KOPT-K1 (cell line): ENCODE measurements at regions not wholly inside any gene's neighbourhood (a gene's known extent, or its start where the extent isn't known, plus 50 kb on each side); places are given as distances from the start of the nearest gene placed in this dataset.

ENCODE experiments used
- H3K27ac ChIP-seq: fragments of 200-600 bp; sonication (generic); 2 replicates; pipeline ENCODE4 v1.5.1; 2016; ENCODE audit warnings: antibody characterized with exemption, mild to moderate bottlenecking, low read depth, low read length; ENCODE audit not compliant: poor library complexity, severe bottlenecking
- H3K36me3 ChIP-seq: fragments of 200-600 bp; sonication (generic); 2 replicates; pipeline ENCODE4 v1.5.1; 2017; ENCODE audit warnings: antibody characterized with exemption, mild to moderate bottlenecking, low read length, moderate library complexity; ENCODE audit not compliant: insufficient read depth
- H3K9me3 ChIP-seq: fragments of 200-600 bp; sonication (generic); 2 replicates; pipeline ENCODE4 v1.5.1; 2017; ENCODE audit warnings: antibody characterized with exemption, low read length, mild to moderate bottlenecking; ENCODE audit not compliant: insufficient read depth, poor library complexity, severe bottlenecking

DNA sequence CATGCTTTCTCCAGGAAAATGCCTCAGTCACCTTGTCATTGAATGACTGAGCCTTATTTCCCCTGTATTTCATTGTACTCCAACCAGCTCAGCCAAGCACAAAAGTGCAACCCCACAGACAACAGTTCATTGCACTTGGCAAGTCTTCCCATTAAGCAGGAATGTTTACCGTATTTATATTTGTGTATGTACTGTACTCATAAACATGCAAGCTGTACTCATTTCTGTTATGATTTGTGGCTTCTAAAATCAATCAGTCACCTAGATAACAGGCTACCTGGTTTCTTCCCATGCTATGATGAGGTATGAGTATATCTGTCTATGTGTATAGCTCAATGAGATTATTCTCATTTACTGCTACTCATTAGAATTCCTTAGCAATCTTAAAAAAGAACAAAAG lies 505.5 kb upstream of the FAM98A start:
- H3K9me3 ChIP-seq = no peaks in the 10 kb centered on the region
- no peaks in the 10 kb centered on the region for H3K36me3 ChIP-seq
- H3K27ac ChIP-seq = no peak overlapping the region

DNA sequence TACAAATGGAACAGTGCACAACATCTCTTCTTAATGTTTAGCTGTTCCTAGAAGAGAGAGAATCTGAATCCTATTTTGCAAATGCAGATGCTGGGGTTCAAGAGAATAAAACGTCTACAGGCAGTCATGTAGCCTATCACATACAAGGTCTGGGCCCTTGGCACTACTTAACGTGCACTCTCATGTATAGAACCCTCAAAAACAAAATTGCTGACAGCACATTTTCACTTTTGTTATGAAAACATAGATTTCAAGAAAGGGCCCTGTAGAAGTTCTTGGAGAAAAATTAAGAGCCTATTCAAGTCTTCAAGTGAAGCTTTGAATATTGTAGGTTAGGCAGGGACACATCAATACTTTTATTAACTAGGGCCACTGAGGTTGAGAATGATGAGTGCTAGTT lies 504.3 kb upstream of the FAM98A start:
- no peaks in the 10 kb centered on the region for H3K36me3 ChIP-seq
- no peak overlapping the region for H3K27ac ChIP-seq
- H3K9me3 ChIP-seq = no peaks in the 10 kb centered on the region

DNA sequence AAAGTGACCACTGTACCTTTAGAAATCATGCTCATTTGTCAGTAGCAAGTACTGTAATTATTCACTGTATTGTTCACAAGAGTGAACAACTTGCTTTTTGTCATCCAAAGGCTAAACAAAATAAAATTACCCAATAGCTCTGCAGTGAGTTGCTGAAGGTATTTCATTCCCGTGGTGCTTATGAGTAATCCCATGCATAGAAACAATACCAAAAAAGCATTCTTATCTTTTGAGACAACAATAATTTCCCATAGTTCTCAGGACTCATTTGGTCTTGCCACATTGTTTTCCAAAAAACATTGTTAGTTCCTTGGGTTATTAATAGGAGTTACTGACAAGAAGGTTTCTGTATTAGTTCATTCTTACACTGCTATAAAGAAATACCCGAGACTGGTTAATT lies 503.2 kb upstream of the FAM98A start:
- H3K27ac ChIP-seq = no peak overlapping the region
- no peaks in the 10 kb centered on the region for H3K36me3 ChIP-seq

DNA sequence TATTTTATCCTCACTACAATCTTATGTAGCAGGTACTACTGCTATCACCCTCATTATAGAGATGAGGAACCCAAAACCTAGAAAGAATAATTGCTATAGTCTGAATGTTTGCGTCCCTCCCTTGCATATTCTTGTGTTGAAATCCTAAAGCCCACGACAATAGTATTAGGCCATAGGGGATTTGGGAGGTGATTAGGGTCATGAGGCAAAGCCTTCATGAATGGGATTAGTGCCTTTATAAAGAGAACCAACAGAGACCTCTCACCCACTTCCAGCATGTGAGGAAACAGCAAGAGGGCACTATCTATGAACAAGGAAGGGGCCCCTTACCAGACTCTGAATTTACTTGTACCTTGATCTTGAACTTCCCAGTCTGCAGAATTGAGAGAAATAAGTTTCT lies 500.3 kb upstream of the FAM98A start:
- no peak overlapping the region for H3K27ac ChIP-seq
- H3K9me3 ChIP-seq = no peaks in the 10 kb centered on the region
- no peaks in the 10 kb centered on the region for H3K36me3 ChIP-seq

More for the DNA sequence above, 503.2 kb upstream of the FAM98A start:
- H3K9me3 ChIP-seq = no peaks in the 10 kb centered on the region

DNA sequence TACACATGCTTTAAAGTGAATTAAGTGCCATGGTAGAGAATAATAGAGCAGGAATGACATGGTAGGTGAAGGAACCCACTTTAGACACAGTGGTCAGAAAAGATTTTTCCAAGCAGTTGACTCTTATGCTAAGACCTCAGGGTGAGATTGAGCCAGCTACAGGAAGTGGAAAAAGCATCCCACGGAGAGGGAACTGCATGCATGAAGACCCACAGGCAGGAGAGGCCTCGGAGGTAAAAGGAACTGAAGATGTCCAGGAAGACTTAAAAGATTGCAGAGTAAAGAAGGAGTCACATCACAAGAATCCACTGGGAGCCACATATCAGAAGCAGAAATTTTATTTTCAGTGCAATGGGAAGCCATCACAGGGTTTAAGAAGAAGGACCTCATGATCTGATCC lies 499.2 kb upstream of the FAM98A start:
- H3K36me3 ChIP-seq = no peaks in the 10 kb centered on the region
- H3K9me3 ChIP-seq = no peaks in the 10 kb centered on the region
- H3K27ac ChIP-seq = no peak overlapping the region

DNA sequence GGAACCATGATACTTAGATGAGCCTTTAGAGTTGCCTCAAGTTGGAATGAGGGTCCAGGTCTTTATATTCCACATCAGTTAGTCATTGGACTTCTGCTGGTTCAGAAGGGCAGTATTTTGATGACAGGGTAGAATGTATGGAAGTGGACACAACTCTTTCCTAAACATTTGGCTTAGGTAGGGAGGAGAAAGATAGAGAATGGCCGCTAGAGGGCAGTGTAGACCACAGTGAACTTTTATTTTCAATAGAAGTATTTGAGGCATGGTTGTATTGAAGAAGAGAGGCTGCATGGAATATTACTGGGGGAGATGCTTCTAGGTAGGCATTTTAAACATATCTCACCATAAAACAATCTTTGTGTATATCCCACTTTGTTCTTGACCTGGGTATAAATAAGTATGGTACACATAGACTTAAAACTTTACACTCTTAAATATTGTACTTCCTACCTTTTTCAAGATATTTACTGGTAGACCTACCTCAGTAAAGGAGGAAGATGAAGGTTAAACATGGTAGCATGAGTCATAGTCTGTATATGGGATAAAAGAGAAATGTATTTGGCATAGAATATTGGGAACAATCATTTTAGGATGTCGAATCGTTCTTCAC lies 497.6 kb upstream of the FAM98A start:
- Histone ChIP-seq H3K9me3 (no peaks in the 10 kb centered on the region), H3K36me3 (no peaks in the 10 kb centered on the region), H3K27ac (no peak overlapping the region)

DNA sequence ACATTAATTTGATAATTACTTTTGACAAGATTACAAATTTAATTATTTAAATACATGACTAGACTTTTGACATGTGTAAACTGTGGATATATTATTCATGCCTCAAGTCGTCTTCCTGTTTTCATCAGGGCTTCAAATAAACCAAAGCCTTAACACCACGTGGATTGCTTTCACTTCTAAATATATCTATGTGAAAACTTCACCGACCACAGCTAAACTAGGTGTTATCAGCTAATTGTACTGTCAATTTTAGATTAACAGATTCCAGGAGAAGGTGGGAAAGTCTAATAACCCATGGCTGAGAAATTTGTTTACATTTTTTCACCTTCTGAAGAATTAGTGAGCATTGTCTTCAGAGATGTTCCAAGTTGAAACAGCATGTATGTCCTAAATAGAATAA lies 494.7 kb upstream of the FAM98A start:
- Histone ChIP-seq H3K9me3 (no peaks in the 10 kb centered on the region), H3K36me3 (no peaks in the 10 kb centered on the region), H3K27ac (no peak overlapping the region)

DNA sequence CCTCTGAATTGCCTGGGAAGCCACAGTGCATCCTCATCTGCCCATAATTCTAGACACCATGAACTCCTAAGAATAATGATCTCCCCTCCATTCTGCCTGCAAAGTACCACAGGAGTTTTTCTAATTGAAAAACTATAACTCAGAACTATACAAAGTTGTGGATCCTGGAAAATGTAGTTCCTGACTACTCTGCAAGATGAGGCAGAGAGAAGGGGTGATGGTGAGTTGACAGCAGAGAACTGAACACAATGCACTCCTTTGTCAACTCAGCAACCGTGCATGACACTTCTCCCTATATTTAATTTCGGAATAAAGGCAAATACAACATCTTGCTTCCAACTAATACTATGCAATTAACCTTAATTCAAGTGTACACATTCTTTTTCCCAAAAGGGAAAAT lies 471.1 kb upstream of the FAM98A start:
- no peak overlapping the region for H3K27ac ChIP-seq
- no peaks in the 10 kb centered on the region for H3K9me3 ChIP-seq
- no peaks in the 10 kb centered on the region for H3K36me3 ChIP-seq

DNA sequence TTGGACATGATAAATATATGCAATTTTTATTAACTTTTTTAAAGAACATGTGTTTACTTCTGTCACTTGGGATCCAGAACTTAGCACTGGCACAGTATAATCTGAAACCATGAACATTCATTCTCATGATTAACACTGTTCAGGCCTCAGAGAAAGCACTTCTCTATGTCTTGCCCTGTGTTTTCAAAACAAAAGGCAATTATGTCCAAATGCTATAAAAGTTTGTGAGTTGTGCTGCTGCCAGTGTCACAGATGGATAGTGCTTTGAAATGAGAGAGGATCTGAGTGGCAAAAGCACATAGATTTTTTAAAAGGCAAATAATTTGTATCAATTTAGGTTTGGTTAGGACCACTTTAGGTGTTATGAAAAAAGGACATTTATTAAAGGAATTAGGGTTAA lies 470.5 kb upstream of the FAM98A start:
- Histone ChIP-seq H3K36me3 (no peaks in the 10 kb centered on the region), H3K27ac (no peak overlapping the region), H3K9me3 (no peaks in the 10 kb centered on the region)

DNA sequence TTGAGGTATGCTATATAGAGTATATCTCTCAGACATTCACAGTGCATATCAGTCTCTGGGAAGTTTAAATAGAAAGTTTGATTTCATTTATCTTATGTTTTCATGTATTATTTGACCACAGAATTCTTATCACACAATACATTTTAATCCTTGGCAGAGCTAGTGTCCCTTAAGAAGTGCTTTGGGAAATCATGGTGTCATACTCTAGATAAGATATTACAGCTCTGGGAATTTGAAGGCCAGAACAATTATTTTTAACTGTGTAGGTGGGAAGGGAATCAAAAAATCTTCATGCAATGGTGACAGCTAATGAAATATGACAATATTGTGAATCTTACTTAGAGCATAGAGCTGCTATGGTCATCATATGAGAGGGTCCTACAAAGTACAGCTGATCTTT lies 451.3 kb upstream of the FAM98A start:
- Histone ChIP-seq H3K9me3 (no peaks in the 10 kb centered on the region), H3K36me3 (no peaks in the 10 kb centered on the region), H3K27ac (no peak overlapping the region)

DNA sequence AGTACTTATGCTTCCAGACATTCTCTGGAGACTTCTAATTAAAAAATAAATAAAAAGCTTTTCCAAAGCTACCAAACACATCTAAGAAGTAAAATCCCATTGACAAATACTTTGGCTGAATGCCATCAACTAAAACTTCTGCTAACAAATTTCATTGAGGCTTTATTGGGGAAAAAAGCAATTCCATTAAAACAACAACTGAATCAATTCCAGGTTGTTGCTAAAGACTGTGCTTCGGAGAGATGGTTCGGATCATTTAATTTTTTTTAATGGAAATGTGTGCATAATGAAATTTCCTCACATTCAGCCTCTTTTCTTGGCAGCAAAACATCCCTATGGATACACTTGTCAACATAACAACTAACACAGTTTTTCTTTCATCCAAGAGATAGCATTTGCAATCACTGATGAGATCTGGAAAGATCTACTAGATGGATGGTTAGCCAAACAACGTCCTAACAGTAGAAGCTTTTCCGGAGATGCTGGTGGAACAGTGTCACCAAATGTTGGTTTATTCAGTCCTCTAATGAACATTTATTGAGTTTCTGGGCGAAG lies 446.1 kb upstream of the FAM98A start:
- no peaks in the 10 kb centered on the region for H3K36me3 ChIP-seq
- no peak overlapping the region for H3K27ac ChIP-seq
- no peaks in the 10 kb centered on the region for H3K9me3 ChIP-seq

DNA sequence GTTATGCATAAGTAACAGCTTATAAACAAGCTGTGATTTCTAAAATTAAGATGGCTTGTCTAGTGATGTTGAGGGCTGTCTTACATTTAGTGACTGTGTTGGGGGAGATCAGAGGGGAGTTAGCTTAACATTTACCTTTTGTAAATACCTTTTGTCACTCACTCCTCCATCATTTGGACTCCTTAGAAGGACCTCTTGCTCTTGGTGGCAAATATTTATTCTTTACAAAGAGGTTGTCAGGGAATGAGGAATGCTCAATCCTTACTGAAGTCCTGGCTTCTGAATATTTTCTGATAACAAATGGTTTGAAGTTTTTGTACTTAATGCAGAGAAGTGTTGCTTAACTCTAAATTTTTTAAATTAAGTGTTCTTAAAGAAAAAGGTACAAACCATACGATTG lies 438.8 kb upstream of the FAM98A start:
- H3K9me3 ChIP-seq = no peaks in the 10 kb centered on the region
- no peak overlapping the region for H3K27ac ChIP-seq
- no peaks in the 10 kb centered on the region for H3K36me3 ChIP-seq

DNA sequence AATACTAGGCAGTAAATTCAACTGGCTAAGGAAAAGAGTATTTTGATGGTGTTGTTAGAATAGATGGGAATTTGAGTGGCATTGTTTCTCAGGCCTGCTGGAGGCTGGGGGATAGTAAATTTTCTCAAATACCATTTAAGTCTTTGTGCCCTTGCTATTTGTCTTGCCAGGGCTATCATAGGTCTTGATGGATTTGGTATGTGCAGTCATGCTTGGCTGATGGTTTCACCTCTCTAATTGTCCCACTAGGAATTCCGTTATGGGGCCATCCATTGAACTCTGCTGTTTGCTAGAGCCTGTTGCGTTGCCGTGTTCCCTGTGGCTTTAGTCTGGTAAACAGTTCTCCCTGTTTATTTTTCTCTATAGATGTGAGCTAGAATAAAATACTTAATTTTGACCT lies 438.1 kb upstream of the FAM98A start:
- Histone ChIP-seq H3K9me3 (no peaks in the 10 kb centered on the region), H3K27ac (no peak overlapping the region), H3K36me3 (no peaks in the 10 kb centered on the region)

DNA sequence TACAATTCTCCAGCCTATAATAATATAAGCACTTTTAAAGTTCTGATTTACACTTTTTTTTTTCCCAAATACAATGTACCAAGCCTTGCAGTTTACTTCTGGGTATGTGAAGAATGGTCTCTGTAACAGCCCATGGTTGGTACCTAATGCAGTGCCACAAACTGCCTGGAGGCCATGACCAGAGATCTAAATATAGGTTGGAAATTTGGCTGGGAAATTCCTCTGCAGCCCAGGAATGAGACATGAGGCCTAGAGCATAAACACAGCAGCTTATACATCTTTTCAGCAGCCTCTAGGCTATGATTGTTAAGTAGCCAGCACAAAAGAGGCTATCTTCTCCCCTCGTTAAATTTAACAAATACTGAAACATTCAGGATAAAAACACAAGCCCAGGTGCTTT lies 432.0 kb upstream of the FAM98A start:
- Histone ChIP-seq H3K9me3 (no peaks in the 10 kb centered on the region), H3K36me3 (no peaks in the 10 kb centered on the region), H3K27ac (no peak overlapping the region)

DNA sequence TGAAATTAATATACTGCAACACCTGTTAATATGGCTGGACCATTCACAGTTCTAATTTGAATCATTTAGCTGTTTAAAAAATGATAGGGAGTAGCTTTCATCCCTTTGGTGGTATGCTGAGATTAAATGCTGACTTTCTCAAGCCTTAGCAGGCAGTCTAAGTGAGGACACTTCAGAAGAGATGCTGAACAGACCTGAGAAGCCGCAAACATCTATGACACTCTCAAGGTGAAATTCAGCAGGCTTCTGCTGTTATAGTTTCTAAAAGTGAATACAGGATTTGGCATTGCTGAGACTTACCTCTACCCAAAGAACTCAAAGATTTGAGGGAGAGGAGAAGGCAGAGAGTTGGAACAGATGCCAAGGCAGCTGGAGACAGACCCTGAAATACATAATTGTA lies 431.2 kb upstream of the FAM98A start:
- H3K9me3 ChIP-seq = no peaks in the 10 kb centered on the region
- H3K36me3 ChIP-seq = no peaks in the 10 kb centered on the region
- no peak overlapping the region for H3K27ac ChIP-seq

DNA sequence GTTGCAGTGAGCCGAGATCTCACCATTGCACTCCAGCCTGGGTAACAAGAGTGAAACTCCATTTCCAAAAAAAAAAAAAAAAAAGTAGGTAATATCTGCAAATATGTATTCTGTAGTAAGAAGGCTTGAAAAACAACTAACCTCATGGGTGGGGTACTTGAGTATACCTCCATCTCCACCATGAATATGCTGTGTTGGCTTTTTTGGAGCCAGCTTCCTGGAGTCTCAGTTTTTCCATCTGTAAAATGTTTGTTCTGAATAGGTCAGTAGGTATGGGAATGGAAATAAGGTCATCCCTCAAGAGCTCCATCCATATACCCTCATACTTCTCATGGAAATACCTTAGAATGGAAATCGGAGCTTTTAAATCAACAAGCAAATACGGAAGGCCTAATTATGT lies 430.0 kb upstream of the FAM98A start:
- Histone ChIP-seq H3K36me3 (no peaks in the 10 kb centered on the region), H3K9me3 (no peaks in the 10 kb centered on the region), H3K27ac (no peak overlapping the region)
